PC-3 (cell line): ENCODE measurements at regions not wholly inside any gene's neighbourhood (a gene's known extent, or its start where the extent isn't known, plus 50 kb on each side); places are given as distances from the start of the nearest gene placed in this dataset.

Source experiments
- ATAC-seq: fragments of 200-7000 bp; cut with Tn5 transposase; 2 replicates; pipeline ENCODE4 v1.9.1; 2020; ENCODE audit warnings: mild to moderate bottlenecking, moderate library complexity
- BruUV-seq: library from RNA; stranded (reverse); fragments of 400-500 nt; replicated peaks from 2 replicates; lab custom pipeline; 2021; lab: Mats Ljungman, UMichigan
- CTCF ChIA-PET: fragments of 300-600 bp; sonication (Branson Sonifier 250); formaldehyde crosslinking; loops from one replicate; lab custom pipeline; 2022; ENCODE audit warnings: antibody characterized with exemption; lab: Charles Lee
- POLR2A ChIA-PET: fragments of 300-600 bp; sonication (Branson Sonifier 250); formaldehyde crosslinking; loops from one replicate; lab custom pipeline; 2022; ENCODE audit warnings: antibody characterized with exemption; ENCODE audit not compliant: unreplicated experiment; lab: Charles Lee
- DNase-seq: peaks from one replicate; pipeline ENCODE4 v3.0.0-alpha.2; 2015
- H2AFZ ChIP-seq: fragments of 300-600 bp; sonication (generic); 2 replicates; pipeline ENCODE4 v1.6.0; 2016; ENCODE audit warnings: antibody characterized with exemption, low read length
- H3F3A ChIP-seq: fragments of 300-600 bp; sonication (generic); one replicate; pipeline ENCODE4 v1.6.0; 2017; ENCODE audit warnings: antibody characterized with exemption, low read length, control low read depth, mild to moderate bottlenecking; ENCODE audit not compliant: unreplicated experiment
- H3K27ac ChIP-seq: fragments of 300-600 bp; sonication (generic); 2 replicates; pipeline ENCODE4 v1.5.1; 2016; ENCODE audit warnings: mild to moderate bottlenecking, low read length
- H3K27me3 ChIP-seq: fragments of 300-600 bp; sonication (generic); 2 replicates; pipeline ENCODE4 v1.6.1; 2016; ENCODE audit warnings: low read length, mixed read lengths
- H3K36me3 ChIP-seq: fragments of 300-600 bp; sonication (generic); 2 replicates; pipeline ENCODE4 v1.6.1; 2016; ENCODE audit warnings: low read depth, mixed run types, low read length, mixed read lengths
- H3K4me1 ChIP-seq: fragments of 300-600 bp; sonication (generic); 2 replicates; pipeline ENCODE4 v1.5.1; 2016; ENCODE audit warnings: low read length; ENCODE audit not compliant: insufficient read depth
- H3K4me2 ChIP-seq: fragments of 300-600 bp; sonication (generic); 2 replicates; pipeline ENCODE4 v1.6.0; 2016; ENCODE audit warnings: low read length
- H3K4me3 ChIP-seq: fragments of 300-600 bp; sonication (generic); 2 replicates; pipeline ENCODE4 v1.5.1; 2016; ENCODE audit warnings: mild to moderate bottlenecking, low read length, mixed read lengths
- H3K79me2 ChIP-seq: fragments of 300-600 bp; sonication (generic); 2 replicates; pipeline ENCODE4 v1.6.1; 2017; ENCODE audit warnings: low read length, mixed read lengths
- H3K9ac ChIP-seq: fragments of 300-600 bp; sonication (generic); 2 replicates; pipeline ENCODE4 v1.6.0; 2016; ENCODE audit warnings: mild to moderate bottlenecking, low read length
- H3K9me2 ChIP-seq: fragments of 300-600 bp; sonication (generic); replicated peaks from 2 replicates; pipeline ENCODE4 v1.6.1; 2016; ENCODE audit warnings: mixed run types, low read length, mixed read lengths
- H3K9me3 ChIP-seq: fragments of 300-600 bp; sonication (generic); 2 replicates; pipeline ENCODE4 v1.6.1; 2016; ENCODE audit warnings: low read length, mixed read lengths
- H4K20me1 ChIP-seq: fragments of 300-600 bp; sonication (generic); 2 replicates; pipeline ENCODE4 v1.6.1; 2016; ENCODE audit warnings: low read length, mixed read lengths
- EZH2 ChIP-seq: fragments of 300-600 bp; sonication (generic); IDR thresholded peaks from one replicate; pipeline ENCODE4 v1.6.1; 2017; ENCODE audit warnings: antibody characterized with exemption, mild to moderate bottlenecking, low read length; ENCODE audit not compliant: unreplicated experiment
- EZH2phosphoT487 ChIP-seq: fragments of 300-600 bp; sonication (generic); IDR thresholded peaks from 2 replicates; pipeline ENCODE4 v1.6.1; 2018; ENCODE audit warnings: mild to moderate bottlenecking, antibody characterized with exemption, low read length, borderline replicate concordance
- intact Hi-C: fragments of 100-400 bp; cut with micrococcal nuclease; formaldehyde crosslinking; loops from 2 replicates; pipeline ENCODE4 v1.9.0; 2023
- TF ChIP-seq, protein P1 (sequence below): fragments of 300-600 bp; sonication (generic); conservative IDR thresholded peaks from 2 replicates; pipeline ENCODE4 v1.5.1; 2017; ENCODE audit warnings: antibody characterized with exemption, low read depth, mild to moderate bottlenecking, low read length

- Histone ChIP-seq H3K9me2 (no peaks in the 10 kb centered on the region), H3K79me2 (peaks cover 17% of the 10 kb centered on the region), H3K9me3 (no peaks in the 10 kb centered on the region), H3K27ac (no peak overlapping the region), H3K4me1 (peaks cover 13% of the 10 kb centered on the region), H3F3A (no peaks in the 10 kb centered on the region), H4K20me1 (0 out of 2 replicates have a peak, but pooled peaks cover 10% of the 10 kb centered on the region), H3K4me2 (no peak overlapping the region), H3K27me3 (no peaks in the 10 kb centered on the region), H3K4me3 (no peak overlapping the region), H2AFZ (no peak overlapping the region), H3K36me3 (no peaks in the 10 kb centered on the region), H3K9ac (no peak overlapping the region)
- DNase-seq: no peak
- ChIA-PET CTCF (no interaction called here), POLR2A (no interaction called here)
- TF ChIP-seq, protein P1, sequence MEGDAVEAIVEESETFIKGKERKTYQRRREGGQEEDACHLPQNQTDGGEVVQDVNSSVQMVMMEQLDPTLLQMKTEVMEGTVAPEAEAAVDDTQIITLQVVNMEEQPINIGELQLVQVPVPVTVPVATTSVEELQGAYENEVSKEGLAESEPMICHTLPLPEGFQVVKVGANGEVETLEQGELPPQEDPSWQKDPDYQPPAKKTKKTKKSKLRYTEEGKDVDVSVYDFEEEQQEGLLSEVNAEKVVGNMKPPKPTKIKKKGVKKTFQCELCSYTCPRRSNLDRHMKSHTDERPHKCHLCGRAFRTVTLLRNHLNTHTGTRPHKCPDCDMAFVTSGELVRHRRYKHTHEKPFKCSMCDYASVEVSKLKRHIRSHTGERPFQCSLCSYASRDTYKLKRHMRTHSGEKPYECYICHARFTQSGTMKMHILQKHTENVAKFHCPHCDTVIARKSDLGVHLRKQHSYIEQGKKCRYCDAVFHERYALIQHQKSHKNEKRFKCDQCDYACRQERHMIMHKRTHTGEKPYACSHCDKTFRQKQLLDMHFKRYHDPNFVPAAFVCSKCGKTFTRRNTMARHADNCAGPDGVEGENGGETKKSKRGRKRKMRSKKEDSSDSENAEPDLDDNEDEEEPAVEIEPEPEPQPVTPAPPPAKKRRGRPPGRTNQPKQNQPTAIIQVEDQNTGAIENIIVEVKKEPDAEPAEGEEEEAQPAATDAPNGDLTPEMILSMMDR: no peak
- TF ChIP-seq EZH2: no peak
- no peak for TF ChIP-seq EZH2phosphoT487
- BruUV-seq: no TSS peak
- intact Hi-C loops: no loop called here
- ATAC-seq: no peak
Measured at GRCh38 chr3:13254028-13254951, 165.8 kb downstream of the NUP210 start.

- ChIA-PET CTCF (interaction anchor here (0.7 kb wide), 1 partner anchor 247 kb away, joined by 3 read pairs; no protein-coding TSS in a partner anchor), POLR2A (no interaction called here)
- DNase-seq (no peak), ATAC-seq (no peak)
- TF ChIP-seq, protein P1: no peak
- TF ChIP-seq EZH2phosphoT487: no peak
- no peak for TF ChIP-seq EZH2
- H3K36me3 ChIP-seq: no peaks in the 10 kb centered on the region
- no TSS peak for BruUV-seq
- no peaks in the 10 kb centered on the region for H3K9me3 ChIP-seq
- 0 out of 2 replicates have a peak, but pooled peaks cover 10% of the 10 kb centered on the region for H4K20me1 ChIP-seq
- H3K4me1 ChIP-seq: peaks cover 13% of the 10 kb centered on the region
- H3K9ac ChIP-seq: no peak overlapping the region
- H3K27ac ChIP-seq: no peak overlapping the region
- peaks cover 12% of the 10 kb centered on the region for H3K79me2 ChIP-seq
- no peak overlapping the region for H2AFZ ChIP-seq
- H3F3A ChIP-seq: no peaks in the 10 kb centered on the region
- intact Hi-C loops: no loop called here
- H3K4me2 ChIP-seq: no peak overlapping the region
- H3K27me3 ChIP-seq: no peaks in the 10 kb centered on the region
- no peaks in the 10 kb centered on the region for H3K9me2 ChIP-seq
- H3K4me3 ChIP-seq: no peak overlapping the region
Measured at GRCh38 chr3:13253208-13253937, 166.7 kb downstream of the NUP210 start.
